ENCODE measurements at regions not wholly inside any gene's neighbourhood (a gene's known extent, or its start where the extent isn't known, plus 50 kb on each side); places are given as distances from the start of the nearest gene placed in this dataset.

- no peak overlapping the region for H3K4me3 ChIP-seq (ENCODE audit: low read depth, low read length)
- TF ChIP-seq CTCF (conservative IDR thresholded peaks at IDR 0.05; ENCODE audit: low read depth, low read length): no peak
- no peak for DNase-seq (ENCODE audit: low read depth)
These were observed 633.1 kb downstream of the AJAP1 start for GRCh38 chr1:5287178-5288150.

GRCh38 chr1:5286244-5286643 lies 631.8 kb downstream of the AJAP1 start:
- no peak for DNase-seq (ENCODE audit: low read depth)
- no peak overlapping the region for H3K4me3 ChIP-seq (ENCODE audit: low read depth, low read length)
- TF ChIP-seq CTCF (conservative IDR thresholded peaks at IDR 0.05; ENCODE audit: low read depth, low read length): no peak

- no peak for DNase-seq (ENCODE audit: low read depth)
- no peak for TF ChIP-seq CTCF (conservative IDR thresholded peaks at IDR 0.05; ENCODE audit: low read depth, low read length)
- no peak overlapping the region for H3K4me3 ChIP-seq (ENCODE audit: low read depth, low read length)
These were observed 620.1 kb downstream of the AJAP1 start for GRCh38 chr1:5274527-5274926.

GRCh38 chr1:5273280-5274003 lies 619.0 kb downstream of the AJAP1 start:
- TF ChIP-seq CTCF (conservative IDR thresholded peaks at IDR 0.05; ENCODE audit: low read depth, low read length): no peak
- DNase-seq (ENCODE audit: low read depth): no peak

GRCh38 chr1:5272325-5272724 lies 617.9 kb downstream of the AJAP1 start:
- H3K4me3 ChIP-seq (ENCODE audit: low read depth, low read length): no peak overlapping the region
- no peak for DNase-seq (ENCODE audit: low read depth)
- no peak for TF ChIP-seq CTCF (conservative IDR thresholded peaks at IDR 0.05; ENCODE audit: low read depth, low read length)

More at GRCh38 chr1:5273280-5274003, 619.0 kb downstream of the AJAP1 start:
- no peak overlapping the region for H3K4me3 ChIP-seq (ENCODE audit: low read depth, low read length)

GRCh38 chr1:5271264-5271663 lies 616.9 kb downstream of the AJAP1 start:
- no peak for DNase-seq (ENCODE audit: low read depth)
- no peak for TF ChIP-seq CTCF (conservative IDR thresholded peaks at IDR 0.05; ENCODE audit: low read depth, low read length)
- no peak overlapping the region for H3K4me3 ChIP-seq (ENCODE audit: low read depth, low read length)
